ENCODE measurements at regions not wholly inside any gene's neighbourhood (a gene's known extent, or its start where the extent isn't known, plus 50 kb on each side); places are given as distances from the start of the nearest gene placed in this dataset.

DNA sequence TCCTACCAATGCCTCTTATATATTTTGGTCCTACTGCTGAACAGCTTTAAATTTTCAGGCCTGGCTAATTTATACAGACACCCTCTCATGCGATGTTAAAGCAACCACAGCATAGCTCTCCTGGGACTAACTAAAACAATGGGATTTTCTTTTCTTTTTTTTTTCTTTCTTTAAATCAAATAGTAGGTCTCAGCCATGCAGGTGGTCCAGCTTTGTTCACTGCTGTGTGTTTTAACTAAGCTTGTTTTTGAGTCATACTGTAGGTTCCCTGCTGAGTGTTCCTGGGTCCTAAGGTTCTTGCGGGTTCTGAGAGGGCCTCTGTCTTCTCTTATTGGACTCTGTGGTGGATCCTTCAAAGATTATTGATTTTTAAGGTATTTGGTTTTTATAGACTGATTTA is 113.1 kb upstream of the SORCS1 start:
- TF ChIP-seq, protein P1, sequence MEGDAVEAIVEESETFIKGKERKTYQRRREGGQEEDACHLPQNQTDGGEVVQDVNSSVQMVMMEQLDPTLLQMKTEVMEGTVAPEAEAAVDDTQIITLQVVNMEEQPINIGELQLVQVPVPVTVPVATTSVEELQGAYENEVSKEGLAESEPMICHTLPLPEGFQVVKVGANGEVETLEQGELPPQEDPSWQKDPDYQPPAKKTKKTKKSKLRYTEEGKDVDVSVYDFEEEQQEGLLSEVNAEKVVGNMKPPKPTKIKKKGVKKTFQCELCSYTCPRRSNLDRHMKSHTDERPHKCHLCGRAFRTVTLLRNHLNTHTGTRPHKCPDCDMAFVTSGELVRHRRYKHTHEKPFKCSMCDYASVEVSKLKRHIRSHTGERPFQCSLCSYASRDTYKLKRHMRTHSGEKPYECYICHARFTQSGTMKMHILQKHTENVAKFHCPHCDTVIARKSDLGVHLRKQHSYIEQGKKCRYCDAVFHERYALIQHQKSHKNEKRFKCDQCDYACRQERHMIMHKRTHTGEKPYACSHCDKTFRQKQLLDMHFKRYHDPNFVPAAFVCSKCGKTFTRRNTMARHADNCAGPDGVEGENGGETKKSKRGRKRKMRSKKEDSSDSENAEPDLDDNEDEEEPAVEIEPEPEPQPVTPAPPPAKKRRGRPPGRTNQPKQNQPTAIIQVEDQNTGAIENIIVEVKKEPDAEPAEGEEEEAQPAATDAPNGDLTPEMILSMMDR (IDR thresholded peaks at IDR 0.05), result no peak
- DNase-seq (ENCODE audit: low spot score), result no peak
- no peak overlapping the region for H3K27ac ChIP-seq
- H3K4me3 ChIP-seq, result no peak overlapping the region

DNA sequence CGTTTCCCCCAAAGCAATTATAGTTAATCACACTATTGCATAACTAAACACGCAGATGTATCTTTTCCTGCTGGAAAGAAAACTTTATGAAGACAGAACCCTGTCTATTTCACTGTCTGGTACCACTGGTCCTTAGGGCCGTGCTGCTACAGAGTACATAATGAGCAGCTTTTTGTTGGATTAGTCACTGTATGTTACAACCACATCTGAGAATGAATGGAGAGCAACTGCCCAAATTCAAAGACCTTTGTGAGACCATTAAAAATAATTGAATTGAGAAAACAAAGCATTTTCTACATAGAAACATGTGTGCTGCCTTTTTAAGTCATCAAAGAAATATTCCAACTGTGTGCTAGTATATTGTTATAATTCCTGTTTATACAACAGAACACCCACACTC is 111.3 kb upstream of the SORCS1 start:
- Histone ChIP-seq H3K27ac (no peak overlapping the region), H3K4me3 (no peak overlapping the region)
- TF ChIP-seq, protein P1 (IDR thresholded peaks at IDR 0.05), result no peak
- no peak for DNase-seq (ENCODE audit: low spot score)

DNA sequence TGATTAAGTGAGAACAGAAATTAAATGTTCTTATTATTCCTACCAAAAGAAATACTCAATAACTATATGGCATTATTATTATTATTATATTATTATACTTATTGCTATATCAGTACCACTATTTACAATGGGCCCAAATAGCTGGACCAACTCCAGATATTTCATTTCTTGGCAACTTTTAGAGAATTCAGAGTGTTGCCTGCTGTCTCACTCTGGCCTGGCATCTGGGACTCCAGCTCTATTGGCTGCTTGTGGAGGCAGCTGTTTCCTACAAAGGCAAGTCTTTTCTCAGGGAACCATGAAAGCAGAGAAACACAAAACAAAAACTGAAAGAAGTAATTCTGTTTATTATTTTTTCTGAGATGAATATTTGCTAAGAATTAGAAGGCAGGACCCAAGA is 105.1 kb upstream of the SORCS1 start:
- Histone ChIP-seq H3K4me3 (no peak overlapping the region), H3K27ac (no peak overlapping the region)
- DNase-seq (ENCODE audit: low spot score), result no peak
- TF ChIP-seq, protein P1 (IDR thresholded peaks at IDR 0.05), result no peak

DNA sequence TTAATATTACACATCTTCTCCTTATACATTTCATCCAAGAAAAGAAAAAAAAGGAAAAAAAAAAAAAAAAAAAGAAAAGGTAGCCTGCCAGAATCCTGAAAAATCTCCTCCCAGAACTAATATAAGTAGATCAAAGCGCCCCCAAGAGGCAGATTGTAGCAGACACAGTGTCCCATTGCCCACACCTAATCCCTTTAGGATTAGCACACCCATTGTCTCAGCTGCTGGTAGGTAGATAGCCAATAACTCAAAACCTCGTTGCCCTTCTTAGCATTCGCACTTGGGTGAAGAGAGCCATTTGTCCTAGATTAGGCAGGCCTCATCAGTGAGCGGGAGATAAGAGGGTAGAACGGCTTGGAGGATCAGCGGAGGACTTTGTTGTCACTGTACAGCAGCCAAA is 100.2 kb upstream of the SORCS1 start:
- no peak for DNase-seq (ENCODE audit: low spot score)
- TF ChIP-seq, protein P1 (IDR thresholded peaks at IDR 0.05), result no peak
- Histone ChIP-seq H3K27ac (no peak overlapping the region), H3K4me3 (no peak overlapping the region)

DNA sequence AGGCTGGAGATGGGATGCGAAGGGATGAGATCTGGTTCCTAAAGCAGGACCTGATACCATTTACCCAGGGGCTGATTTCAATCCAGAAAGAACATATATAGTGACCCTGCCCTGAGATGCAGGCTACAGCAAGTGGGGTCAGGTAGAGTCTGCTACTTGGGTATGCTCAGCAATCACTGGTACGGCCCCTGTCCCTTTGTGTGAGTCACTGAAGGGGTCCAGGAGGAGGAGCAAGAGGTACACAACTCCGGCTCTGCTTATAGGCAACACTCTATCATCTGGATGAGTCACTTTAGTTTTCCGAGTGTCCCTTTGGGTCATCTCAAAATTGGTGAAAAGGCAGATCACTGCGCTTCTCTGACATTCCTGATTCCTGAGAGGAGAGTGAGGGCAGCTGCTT is 79.6 kb upstream of the SORCS1 start:
- Histone ChIP-seq H3K27ac (no peak overlapping the region), H3K4me3 (no peak overlapping the region)
- no peak for DNase-seq (ENCODE audit: low spot score)
- TF ChIP-seq, protein P1 (IDR thresholded peaks at IDR 0.05), result no peak

DNA sequence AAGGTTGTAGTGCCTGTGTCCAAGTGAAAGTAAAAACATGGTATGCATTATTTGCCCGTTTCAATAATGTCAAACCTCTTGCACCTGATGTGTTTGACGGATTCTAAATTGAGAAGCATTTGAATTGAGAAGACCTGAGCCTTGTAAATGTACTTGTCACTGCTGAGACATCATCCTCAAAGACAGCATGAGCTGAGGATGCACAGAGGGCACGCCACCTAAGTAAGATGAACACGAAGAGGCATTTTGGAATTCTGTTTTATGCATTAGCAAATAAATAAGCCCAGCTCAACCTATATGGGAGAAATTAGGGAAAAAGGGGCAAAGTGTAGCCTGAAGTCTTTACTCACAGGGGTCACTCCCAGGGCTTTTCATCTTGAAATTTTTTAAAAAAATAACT is 73.8 kb upstream of the SORCS1 start:
- TF ChIP-seq, protein P1 (IDR thresholded peaks at IDR 0.05), result no peak
- no peak overlapping the region for H3K4me3 ChIP-seq
- H3K27ac ChIP-seq, result no peak overlapping the region
- DNase-seq (ENCODE audit: low spot score), result no peak

DNA sequence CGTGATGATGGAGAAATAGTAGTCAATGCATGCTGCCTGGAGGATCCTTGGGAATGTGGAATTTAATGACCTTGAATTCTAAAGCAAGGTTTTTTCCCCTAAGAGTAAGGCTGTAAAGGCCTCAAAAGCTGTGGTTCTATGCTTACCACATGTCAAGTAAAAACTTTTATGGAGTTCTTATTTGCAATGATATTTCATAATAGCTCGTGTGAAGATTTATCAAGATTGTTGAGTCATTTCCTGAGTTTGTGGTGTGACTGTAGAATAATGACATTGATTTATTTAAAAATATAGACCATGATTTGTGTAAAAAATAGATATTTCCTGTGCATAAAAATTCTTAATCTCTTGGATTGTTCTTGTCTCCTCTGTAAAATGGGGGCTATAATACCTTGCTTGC is 67.5 kb upstream of the SORCS1 start:
- Histone ChIP-seq H3K27ac (no peak overlapping the region), H3K4me3 (no peak overlapping the region)
- TF ChIP-seq, protein P1 (IDR thresholded peaks at IDR 0.05), result no peak
- no peak for DNase-seq (ENCODE audit: low spot score)
